Keratinocyte (primary cell): ENCODE measurements at regions not wholly inside any gene's neighbourhood (a gene's known extent, or its start where the extent isn't known, plus 50 kb on each side); places are given as distances from the start of the nearest gene placed in this dataset.

Experiments used
- EZH2 ChIP-seq: IDR thresholded peaks from one replicate; pipeline ENCODE4 v1.6.1; 2012; ENCODE audit warnings: inconsistent platforms, mild to moderate bottlenecking, low read length, moderate library complexity
- TF ChIP-seq, protein P1 (sequence below), 3 experiments: IDR thresholded peaks in 1 of 3; conservative IDR thresholded peaks in 1 of 3; optimal IDR thresholded peaks in 1 of 3; 2 replicates in 2 of 3; 3 replicates in 1 of 3; pipeline versions ENCODE3 to v1.5.1; 2011; ENCODE audit warnings: low read length in 3 of 3, mild to moderate bottlenecking in 3 of 3, moderate library complexity in 2 of 3, control low read depth in 1 of 3, inconsistent platforms in 1 of 3; ENCODE audit not compliant: insufficient read depth in 2 of 3; ENCODE audit errors: extremely low read depth in 1 of 3

DNA sequence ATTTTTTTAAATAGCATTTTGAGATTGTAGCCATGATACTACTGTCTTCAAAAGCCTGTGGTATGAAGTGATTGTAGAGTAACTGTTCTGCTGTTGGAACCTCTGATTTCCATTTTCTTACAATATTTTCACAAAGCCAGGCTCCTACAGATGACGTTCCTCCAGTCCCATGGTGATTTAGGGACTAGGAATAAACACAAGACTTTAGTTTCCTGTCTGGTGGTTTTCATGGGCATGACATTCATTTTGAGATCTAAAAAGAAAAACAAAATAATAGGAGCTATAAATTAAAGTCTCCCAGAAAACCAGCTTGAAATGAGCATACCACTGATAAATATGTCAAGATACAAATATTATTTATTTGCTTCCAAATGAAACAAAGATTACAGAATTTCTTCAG is 1223.5 kb upstream of the CELF4 start:
- TF ChIP-seq EZH2 = no peak
- TF ChIP-seq, protein P1, sequence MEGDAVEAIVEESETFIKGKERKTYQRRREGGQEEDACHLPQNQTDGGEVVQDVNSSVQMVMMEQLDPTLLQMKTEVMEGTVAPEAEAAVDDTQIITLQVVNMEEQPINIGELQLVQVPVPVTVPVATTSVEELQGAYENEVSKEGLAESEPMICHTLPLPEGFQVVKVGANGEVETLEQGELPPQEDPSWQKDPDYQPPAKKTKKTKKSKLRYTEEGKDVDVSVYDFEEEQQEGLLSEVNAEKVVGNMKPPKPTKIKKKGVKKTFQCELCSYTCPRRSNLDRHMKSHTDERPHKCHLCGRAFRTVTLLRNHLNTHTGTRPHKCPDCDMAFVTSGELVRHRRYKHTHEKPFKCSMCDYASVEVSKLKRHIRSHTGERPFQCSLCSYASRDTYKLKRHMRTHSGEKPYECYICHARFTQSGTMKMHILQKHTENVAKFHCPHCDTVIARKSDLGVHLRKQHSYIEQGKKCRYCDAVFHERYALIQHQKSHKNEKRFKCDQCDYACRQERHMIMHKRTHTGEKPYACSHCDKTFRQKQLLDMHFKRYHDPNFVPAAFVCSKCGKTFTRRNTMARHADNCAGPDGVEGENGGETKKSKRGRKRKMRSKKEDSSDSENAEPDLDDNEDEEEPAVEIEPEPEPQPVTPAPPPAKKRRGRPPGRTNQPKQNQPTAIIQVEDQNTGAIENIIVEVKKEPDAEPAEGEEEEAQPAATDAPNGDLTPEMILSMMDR (optimal IDR thresholded peaks at IDR 0.05 in 1 of 3, IDR thresholded peaks at IDR 0.05 in 1 of 3, conservative IDR thresholded peaks at IDR 0.05 in 1 of 3; ENCODE audit: extremely low read depth in 1 of 3, insufficient read depth in 2 of 3, low read length in 3 of 3) = no peak
